ENCODE measurements at regions not wholly inside any gene's neighbourhood (a gene's known extent, or its start where the extent isn't known, plus 50 kb on each side); places are given as distances from the start of the nearest gene placed in this dataset.

DNA sequence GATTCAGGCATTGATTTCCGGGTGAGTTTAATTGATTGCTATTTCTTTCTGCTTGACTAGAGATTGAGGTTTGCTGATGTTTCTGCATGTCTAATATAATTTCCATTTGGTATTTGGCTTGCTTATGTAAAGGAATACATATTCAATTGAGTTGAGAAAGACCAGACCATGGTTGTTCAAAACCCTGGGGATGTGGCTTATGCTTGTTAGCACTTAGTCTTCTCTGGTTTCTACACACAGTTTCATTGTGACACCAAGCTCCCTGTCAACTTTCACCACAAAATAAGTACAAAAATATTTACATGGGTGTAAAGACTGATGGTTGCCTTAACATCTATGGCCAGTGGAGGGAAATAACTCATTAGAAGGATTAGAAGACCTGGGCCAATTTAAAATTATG is 209.6 kb downstream of the CDH26 start:
- TF ChIP-seq, protein P1, sequence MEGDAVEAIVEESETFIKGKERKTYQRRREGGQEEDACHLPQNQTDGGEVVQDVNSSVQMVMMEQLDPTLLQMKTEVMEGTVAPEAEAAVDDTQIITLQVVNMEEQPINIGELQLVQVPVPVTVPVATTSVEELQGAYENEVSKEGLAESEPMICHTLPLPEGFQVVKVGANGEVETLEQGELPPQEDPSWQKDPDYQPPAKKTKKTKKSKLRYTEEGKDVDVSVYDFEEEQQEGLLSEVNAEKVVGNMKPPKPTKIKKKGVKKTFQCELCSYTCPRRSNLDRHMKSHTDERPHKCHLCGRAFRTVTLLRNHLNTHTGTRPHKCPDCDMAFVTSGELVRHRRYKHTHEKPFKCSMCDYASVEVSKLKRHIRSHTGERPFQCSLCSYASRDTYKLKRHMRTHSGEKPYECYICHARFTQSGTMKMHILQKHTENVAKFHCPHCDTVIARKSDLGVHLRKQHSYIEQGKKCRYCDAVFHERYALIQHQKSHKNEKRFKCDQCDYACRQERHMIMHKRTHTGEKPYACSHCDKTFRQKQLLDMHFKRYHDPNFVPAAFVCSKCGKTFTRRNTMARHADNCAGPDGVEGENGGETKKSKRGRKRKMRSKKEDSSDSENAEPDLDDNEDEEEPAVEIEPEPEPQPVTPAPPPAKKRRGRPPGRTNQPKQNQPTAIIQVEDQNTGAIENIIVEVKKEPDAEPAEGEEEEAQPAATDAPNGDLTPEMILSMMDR (IDR thresholded peaks at IDR 0.05), result no peak
- no peak for TF ChIP-seq POLR2A (IDR thresholded peaks at IDR 0.05)

Data from lower leg skin (tissue), 3 donors.